ENCODE measurements at regions not wholly inside any gene's neighbourhood (a gene's known extent, or its start where the extent isn't known, plus 50 kb on each side); places are given as distances from the start of the nearest gene placed in this dataset.

GRCh38 chr5:128903550-128903949 is 61.7 kb upstream of the SLC27A6 start:
- Histone ChIP-seq H3K27ac (ENCODE audit: poor library complexity, severe bottlenecking) (no peak overlapping the region), H3K4me3 (ENCODE audit: severe bottlenecking) (no peak overlapping the region), H3K27me3 (ENCODE audit: insufficient read depth, poor library complexity, severe bottlenecking) (peaks cover 3% of the 10 kb centered on the region), H3K9me3 (ENCODE audit: severe bottlenecking) (no peaks in the 10 kb centered on the region), H3K36me3 (ENCODE audit: low read depth) (no peaks in the 10 kb centered on the region), H3K4me1 (ENCODE audit: insufficient read depth, poor library complexity, severe bottlenecking) (no peaks in the 10 kb centered on the region)
- ATAC-seq (ENCODE audit: low read depth), result no peak
- no peak for DNase-seq (ENCODE audit: low spot score)
- TF ChIP-seq, protein P1, sequence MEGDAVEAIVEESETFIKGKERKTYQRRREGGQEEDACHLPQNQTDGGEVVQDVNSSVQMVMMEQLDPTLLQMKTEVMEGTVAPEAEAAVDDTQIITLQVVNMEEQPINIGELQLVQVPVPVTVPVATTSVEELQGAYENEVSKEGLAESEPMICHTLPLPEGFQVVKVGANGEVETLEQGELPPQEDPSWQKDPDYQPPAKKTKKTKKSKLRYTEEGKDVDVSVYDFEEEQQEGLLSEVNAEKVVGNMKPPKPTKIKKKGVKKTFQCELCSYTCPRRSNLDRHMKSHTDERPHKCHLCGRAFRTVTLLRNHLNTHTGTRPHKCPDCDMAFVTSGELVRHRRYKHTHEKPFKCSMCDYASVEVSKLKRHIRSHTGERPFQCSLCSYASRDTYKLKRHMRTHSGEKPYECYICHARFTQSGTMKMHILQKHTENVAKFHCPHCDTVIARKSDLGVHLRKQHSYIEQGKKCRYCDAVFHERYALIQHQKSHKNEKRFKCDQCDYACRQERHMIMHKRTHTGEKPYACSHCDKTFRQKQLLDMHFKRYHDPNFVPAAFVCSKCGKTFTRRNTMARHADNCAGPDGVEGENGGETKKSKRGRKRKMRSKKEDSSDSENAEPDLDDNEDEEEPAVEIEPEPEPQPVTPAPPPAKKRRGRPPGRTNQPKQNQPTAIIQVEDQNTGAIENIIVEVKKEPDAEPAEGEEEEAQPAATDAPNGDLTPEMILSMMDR (IDR thresholded peaks at IDR 0.05; ENCODE audit: poor library complexity, severe bottlenecking), result no peak

DNA sequence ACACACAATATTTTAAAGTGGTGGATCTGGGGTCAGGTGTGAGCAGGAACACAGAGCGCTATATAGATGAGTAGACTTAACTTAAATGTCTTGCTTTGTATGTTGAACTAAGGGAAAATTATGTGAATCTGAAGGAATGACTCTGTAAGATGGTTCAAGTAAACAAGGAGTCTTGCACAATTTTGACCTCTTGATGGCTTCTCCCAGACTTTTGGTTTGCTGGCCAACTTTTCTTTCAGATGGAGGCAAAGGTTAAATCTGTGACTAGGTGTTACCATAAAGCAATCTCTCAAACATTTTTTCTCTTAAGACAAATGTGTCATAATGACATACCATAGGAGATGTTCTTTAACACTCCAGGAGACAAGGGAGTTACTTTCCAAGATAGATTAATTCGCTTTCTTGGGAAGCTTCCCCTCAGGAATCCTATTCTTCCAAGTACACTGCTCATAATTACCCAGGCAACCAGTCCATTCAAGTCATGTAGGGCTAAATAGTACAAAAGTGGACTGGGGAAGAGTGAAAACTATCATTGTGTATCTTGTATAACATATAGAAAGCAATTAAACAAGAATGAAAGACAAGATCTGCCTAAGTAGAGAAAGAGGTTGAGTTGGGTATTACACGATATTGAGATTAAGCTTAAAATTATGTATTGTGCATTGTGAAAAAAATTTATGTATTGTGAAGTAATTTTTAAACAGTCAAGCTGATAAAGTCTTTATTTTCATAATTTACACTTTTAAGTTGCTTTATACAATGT is 60.3 kb upstream of the SLC27A6 start:
- DNase-seq (ENCODE audit: low spot score), result no peak
- peaks cover 3% of the 10 kb centered on the region for H3K27me3 ChIP-seq (ENCODE audit: insufficient read depth, poor library complexity, severe bottlenecking)
- no peak overlapping the region for H3K4me3 ChIP-seq (ENCODE audit: severe bottlenecking)
- peak; percentile 7; the same call in 1 of the 3 replicates for ATAC-seq (ENCODE audit: low read depth)
- TF ChIP-seq, protein P1 (IDR thresholded peaks at IDR 0.05; ENCODE audit: poor library complexity, severe bottlenecking), result no peak
- H3K9me3 ChIP-seq (ENCODE audit: severe bottlenecking), result no peaks in the 10 kb centered on the region
- no peaks in the 10 kb centered on the region for H3K36me3 ChIP-seq (ENCODE audit: low read depth)
- H3K27ac ChIP-seq (ENCODE audit: poor library complexity, severe bottlenecking), result no peak overlapping the region
- no peaks in the 10 kb centered on the region for H3K4me1 ChIP-seq (ENCODE audit: insufficient read depth, poor library complexity, severe bottlenecking)

DNA sequence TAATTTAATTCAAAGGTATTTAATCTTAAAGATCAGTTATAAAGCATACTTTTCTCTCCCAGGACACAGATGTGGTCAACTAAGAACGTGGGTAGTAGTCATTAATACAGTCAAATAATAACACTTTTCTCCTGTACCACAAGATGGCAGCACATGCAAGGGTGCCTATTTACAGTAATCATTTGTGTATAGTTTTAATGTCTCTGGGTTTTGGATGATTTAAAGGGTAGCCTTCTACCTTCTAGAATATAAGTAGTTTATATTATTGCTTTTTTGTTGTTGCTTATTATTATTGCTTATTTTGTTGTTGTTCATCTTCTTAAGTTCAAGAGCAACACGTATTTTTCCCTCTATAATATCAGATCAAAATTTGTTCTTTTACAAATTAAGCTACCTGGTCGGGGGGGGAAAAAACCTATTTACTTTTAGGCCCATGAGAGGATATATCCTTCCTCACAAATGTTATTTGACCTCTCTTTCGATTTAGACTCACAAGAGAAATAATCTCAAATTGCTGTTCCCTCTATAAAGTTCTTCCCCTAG is 59.6 kb upstream of the SLC27A6 start:
- TF ChIP-seq, protein P1 (IDR thresholded peaks at IDR 0.05; ENCODE audit: poor library complexity, severe bottlenecking), result peak; percentile 99

DNA sequence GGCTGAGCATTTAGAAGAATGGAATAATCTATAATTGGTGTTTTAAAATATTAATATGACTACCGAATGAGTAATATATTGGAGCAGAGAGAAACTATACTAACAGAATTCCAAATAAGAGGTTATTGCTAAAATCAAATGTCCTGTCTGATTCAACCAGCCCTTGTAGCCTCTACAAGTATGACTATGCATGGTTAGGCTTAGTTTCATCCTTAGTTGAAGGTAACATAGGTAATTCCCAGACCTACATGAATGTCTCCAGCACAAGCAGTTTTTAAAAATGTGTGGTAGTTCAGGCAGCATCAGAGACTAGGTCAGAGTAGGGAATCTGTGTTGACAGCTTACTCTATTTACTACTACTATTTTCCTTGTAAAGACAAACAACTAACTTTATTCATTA is 51.7 kb upstream of the SLC27A6 start:
- no peak for ATAC-seq (ENCODE audit: low read depth)

More for the DNA sequence above, 59.6 kb upstream of the SLC27A6 start:
- no peaks in the 10 kb centered on the region for H3K36me3 ChIP-seq (ENCODE audit: low read depth)
- H3K4me3 ChIP-seq (ENCODE audit: severe bottlenecking), result no peak overlapping the region
- H3K27ac ChIP-seq (ENCODE audit: poor library complexity, severe bottlenecking), result no peak overlapping the region
- DNase-seq (ENCODE audit: low spot score), result no peak
- peaks cover 3% of the 10 kb centered on the region for H3K27me3 ChIP-seq (ENCODE audit: insufficient read depth, poor library complexity, severe bottlenecking)
- H3K4me1 ChIP-seq (ENCODE audit: insufficient read depth, poor library complexity, severe bottlenecking), result no peaks in the 10 kb centered on the region
- no peaks in the 10 kb centered on the region for H3K9me3 ChIP-seq (ENCODE audit: severe bottlenecking)
- ATAC-seq (ENCODE audit: low read depth), result peak; percentile 87

More for the DNA sequence above, 51.7 kb upstream of the SLC27A6 start:
- TF ChIP-seq, protein P1 (IDR thresholded peaks at IDR 0.05; ENCODE audit: poor library complexity, severe bottlenecking), result no peak
- no peaks in the 10 kb centered on the region for H3K9me3 ChIP-seq (ENCODE audit: severe bottlenecking)
- DNase-seq (ENCODE audit: low spot score), result no peak
- H3K27me3 ChIP-seq (ENCODE audit: insufficient read depth, poor library complexity, severe bottlenecking), result no peaks in the 10 kb centered on the region
- no peak overlapping the region for H3K27ac ChIP-seq (ENCODE audit: poor library complexity, severe bottlenecking)
- no peak overlapping the region for H3K4me3 ChIP-seq (ENCODE audit: severe bottlenecking)
- no peaks in the 10 kb centered on the region for H3K36me3 ChIP-seq (ENCODE audit: low read depth)
- H3K4me1 ChIP-seq (ENCODE audit: insufficient read depth, poor library complexity, severe bottlenecking), result no peaks in the 10 kb centered on the region
